Activated T-helper 17 cell treated with anti-CD3 and anti-CD28 coated beads, Interleukin-2, amount 50 U/mL, for 72 hours (primary cell): ENCODE measurements at regions not wholly inside any gene's neighbourhood (a gene's known extent, or its start where the extent isn't known, plus 50 kb on each side); places are given as distances from the start of the nearest gene placed in this dataset.
A peak's percentile ranks its signal among the peaks of the same experiment; 100 is the strongest.

Source experiments
- ATAC-seq: fragments of 150-1000 bp; cut with Tn5 transposase; replicated peaks from 2 replicates; pipeline ENCODE4 v1.10.0; 2021; ENCODE audit warnings: mild to moderate bottlenecking, moderate library complexity
- H3K27ac Mint-ChIP-seq: one replicate; pipeline ENCODE4 v1.8.0; 2022; ENCODE audit warnings: mixed read lengths
- H3K27me3 Mint-ChIP-seq: one replicate; pipeline ENCODE4 v1.8.0; 2022; ENCODE audit warnings: mixed read lengths
- H3K36me3 Mint-ChIP-seq: one replicate; pipeline ENCODE4 v1.8.0; 2022; ENCODE audit warnings: low read depth, mild to moderate bottlenecking, mixed read lengths
- H3K4me1 Mint-ChIP-seq: one replicate; pipeline ENCODE4 v1.8.0; 2022; ENCODE audit warnings: mixed read lengths
- H3K4me3 Mint-ChIP-seq: one replicate; pipeline ENCODE4 v1.8.0; 2022; ENCODE audit warnings: mild to moderate bottlenecking, mixed read lengths
- H3K9me3 Mint-ChIP-seq: one replicate; pipeline ENCODE4 v1.8.0; 2022; ENCODE audit warnings: mixed read lengths

GRCh38 chr1:83762416-83762815 lies 236.5 kb downstream of the TTLL7 start:
- Mint-ChIP-seq H3K27me3 (peaks cover 3% of the 10 kb centered on the region), H3K4me1 (no peaks in the 10 kb centered on the region), H3K4me3 (no peak overlapping the region), H3K27ac (no peak overlapping the region), H3K36me3 (no peaks in the 10 kb centered on the region), H3K9me3 (no peaks in the 10 kb centered on the region)
- ATAC-seq, result no peak

GRCh38 chr1:83762039-83762365 lies 236.9 kb downstream of the TTLL7 start:
- Mint-ChIP-seq H3K27ac (no peak overlapping the region), H3K9me3 (no peaks in the 10 kb centered on the region), H3K36me3 (no peaks in the 10 kb centered on the region), H3K4me3 (no peak overlapping the region), H3K27me3 (peaks cover 3% of the 10 kb centered on the region), H3K4me1 (no peaks in the 10 kb centered on the region)
- no peak for ATAC-seq

- no peaks in the 10 kb centered on the region for H3K36me3 Mint-ChIP-seq
- peaks cover 3% of the 10 kb centered on the region for H3K27me3 Mint-ChIP-seq
- no peaks in the 10 kb centered on the region for H3K4me1 Mint-ChIP-seq
- ATAC-seq, result peak; percentile 34
- no peak overlapping the region for H3K27ac Mint-ChIP-seq
- no peak overlapping the region for H3K4me3 Mint-ChIP-seq
- no peaks in the 10 kb centered on the region for H3K9me3 Mint-ChIP-seq
These were observed 237.5 kb downstream of the TTLL7 start for GRCh38 chr1:83761167-83762038.

- H3K36me3 Mint-ChIP-seq, result no peaks in the 10 kb centered on the region
- H3K27ac Mint-ChIP-seq, result no peak overlapping the region
- no peaks in the 10 kb centered on the region for H3K9me3 Mint-ChIP-seq
- no peaks in the 10 kb centered on the region for H3K4me1 Mint-ChIP-seq
- no peak for ATAC-seq
- no peak overlapping the region for H3K4me3 Mint-ChIP-seq
- H3K27me3 Mint-ChIP-seq, result peaks cover 3% of the 10 kb centered on the region
These were observed 238.5 kb downstream of the TTLL7 start for GRCh38 chr1:83760226-83761021.

GRCh38 chr1:83756984-83757717 lies 241.8 kb downstream of the TTLL7 start:
- no peaks in the 10 kb centered on the region for H3K4me1 Mint-ChIP-seq
- no peak overlapping the region for H3K27ac Mint-ChIP-seq
- H3K9me3 Mint-ChIP-seq, result no peaks in the 10 kb centered on the region
- no peak overlapping the region for H3K4me3 Mint-ChIP-seq
- peaks cover 3% of the 10 kb centered on the region for H3K27me3 Mint-ChIP-seq
- ATAC-seq, result no peak
- no peaks in the 10 kb centered on the region for H3K36me3 Mint-ChIP-seq

- no peak overlapping the region for H3K4me3 Mint-ChIP-seq
- no peak for ATAC-seq
- no peaks in the 10 kb centered on the region for H3K27me3 Mint-ChIP-seq
- no peaks in the 10 kb centered on the region for H3K4me1 Mint-ChIP-seq
- no peaks in the 10 kb centered on the region for H3K36me3 Mint-ChIP-seq
- peaks cover 4% of the 10 kb centered on the region for H3K9me3 Mint-ChIP-seq
- H3K27ac Mint-ChIP-seq, result no peak overlapping the region
These were observed 247.3 kb downstream of the TTLL7 start for GRCh38 chr1:83751602-83752001.

- Mint-ChIP-seq H3K9me3 (peaks cover 4% of the 10 kb centered on the region), H3K27me3 (no peaks in the 10 kb centered on the region), H3K4me1 (no peaks in the 10 kb centered on the region), H3K27ac (no peak overlapping the region), H3K36me3 (no peaks in the 10 kb centered on the region), H3K4me3 (no peak overlapping the region)
- ATAC-seq, result no peak
These were observed 248.7 kb downstream of the TTLL7 start for GRCh38 chr1:83750201-83750600.

- H3K27ac Mint-ChIP-seq, result no peak overlapping the region
- no peak for ATAC-seq
- no peak overlapping the region for H3K4me3 Mint-ChIP-seq
- H3K36me3 Mint-ChIP-seq, result no peaks in the 10 kb centered on the region
- H3K27me3 Mint-ChIP-seq, result no peaks in the 10 kb centered on the region
- no peaks in the 10 kb centered on the region for H3K4me1 Mint-ChIP-seq
- peaks cover 4% of the 10 kb centered on the region for H3K9me3 Mint-ChIP-seq
These were observed 251.0 kb downstream of the TTLL7 start for GRCh38 chr1:83747853-83748482.

- Mint-ChIP-seq H3K4me1 (no peaks in the 10 kb centered on the region), H3K27ac (no peak overlapping the region), H3K27me3 (no peaks in the 10 kb centered on the region), H3K9me3 (no peaks in the 10 kb centered on the region), H3K36me3 (no peaks in the 10 kb centered on the region), H3K4me3 (no peak overlapping the region)
- ATAC-seq, result no peak
These were observed 252.7 kb downstream of the TTLL7 start for GRCh38 chr1:83746234-83746633.

- no peaks in the 10 kb centered on the region for H3K36me3 Mint-ChIP-seq
- H3K27me3 Mint-ChIP-seq, result no peaks in the 10 kb centered on the region
- no peak overlapping the region for H3K4me3 Mint-ChIP-seq
- ATAC-seq, result no peak
- H3K4me1 Mint-ChIP-seq, result no peaks in the 10 kb centered on the region
- H3K9me3 Mint-ChIP-seq, result no peaks in the 10 kb centered on the region
- no peak overlapping the region for H3K27ac Mint-ChIP-seq
These were observed 256.5 kb downstream of the TTLL7 start for GRCh38 chr1:83742446-83742845.

- ATAC-seq, result no peak
These were observed 257.2 kb downstream of the TTLL7 start for GRCh38 chr1:83741770-83742169.

GRCh38 chr1:83741348-83741747 lies 257.6 kb downstream of the TTLL7 start:
- no peaks in the 10 kb centered on the region for H3K27me3 Mint-ChIP-seq
- H3K4me3 Mint-ChIP-seq, result no peak overlapping the region
- H3K27ac Mint-ChIP-seq, result no peak overlapping the region
- no peaks in the 10 kb centered on the region for H3K9me3 Mint-ChIP-seq
- no peak for ATAC-seq
- no peaks in the 10 kb centered on the region for H3K4me1 Mint-ChIP-seq
- H3K36me3 Mint-ChIP-seq, result no peaks in the 10 kb centered on the region

More at GRCh38 chr1:83741770-83742169, 257.2 kb downstream of the TTLL7 start:
- Mint-ChIP-seq H3K36me3 (no peaks in the 10 kb centered on the region), H3K27me3 (no peaks in the 10 kb centered on the region), H3K27ac (no peak overlapping the region), H3K4me1 (no peaks in the 10 kb centered on the region), H3K9me3 (no peaks in the 10 kb centered on the region), H3K4me3 (no peak overlapping the region)

GRCh38 chr1:83735526-83735925 lies 263.4 kb downstream of the TTLL7 start:
- no peak overlapping the region for H3K4me3 Mint-ChIP-seq
- no peaks in the 10 kb centered on the region for H3K4me1 Mint-ChIP-seq
- H3K27ac Mint-ChIP-seq, result no peak overlapping the region
- no peaks in the 10 kb centered on the region for H3K9me3 Mint-ChIP-seq
- no peaks in the 10 kb centered on the region for H3K27me3 Mint-ChIP-seq
- no peaks in the 10 kb centered on the region for H3K36me3 Mint-ChIP-seq
- ATAC-seq, result no peak

- H3K9me3 Mint-ChIP-seq, result no peaks in the 10 kb centered on the region
- H3K4me1 Mint-ChIP-seq, result no peaks in the 10 kb centered on the region
- H3K36me3 Mint-ChIP-seq, result no peaks in the 10 kb centered on the region
- H3K27me3 Mint-ChIP-seq, result no peaks in the 10 kb centered on the region
- no peak for ATAC-seq
- no peak overlapping the region for H3K27ac Mint-ChIP-seq
- H3K4me3 Mint-ChIP-seq, result no peak overlapping the region
These were observed 264.5 kb downstream of the TTLL7 start for GRCh38 chr1:83734420-83734819.
